Keratinocyte (primary cell): ENCODE measurements at regions not wholly inside any gene's neighbourhood (a gene's known extent, or its start where the extent isn't known, plus 50 kb on each side); places are given as distances from the start of the nearest gene placed in this dataset.

Source experiments
- DNase-seq: peaks from one replicate; pipeline ENCODE4 v3.0.0-alpha.2; 2011; ENCODE audit warnings: low read depth, missing footprints, low spot score
- FAIRE-seq: peaks from 2 replicates; lab custom pipeline; 2011; peaks lifted over from hg19 to GRCh38; lab: Jason Lieb, UNC
- H2AFZ ChIP-seq: 2 replicates; pipeline ENCODE4 v1.6.0; 2012; ENCODE audit warnings: low read length, control low read depth, inconsistent platforms; ENCODE audit not compliant: control insufficient read depth
- H3K27ac ChIP-seq: 2 replicates; pipeline ENCODE4 v1.5.1; 2011; ENCODE audit warnings: low read length; ENCODE audit not compliant: control insufficient read depth, insufficient read depth
- H3K27me3 ChIP-seq: 3 replicates; pipeline ENCODE4 v1.6.0; 2011; ENCODE audit warnings: low read length; ENCODE audit not compliant: control insufficient read depth, insufficient read depth; ENCODE audit errors: extremely low read depth
- H3K36me3 ChIP-seq, 2 experiments: 2 replicates in 1 of 2; 3 replicates in 1 of 2; pipeline ENCODE4 v1.5.1; 2011; ENCODE audit warnings: low read length in 2 of 2, mild to moderate bottlenecking in 1 of 2; ENCODE audit not compliant: control insufficient read depth in 2 of 2, insufficient read depth in 2 of 2; ENCODE audit errors: extremely low read depth in 1 of 2
- H3K4me1 ChIP-seq: 3 replicates; pipeline ENCODE4 v1.5.1; 2011; ENCODE audit warnings: low read length; ENCODE audit not compliant: control insufficient read depth, insufficient read depth; ENCODE audit errors: extremely low read depth
- H3K4me2 ChIP-seq: 3 replicates; pipeline ENCODE4 v1.6.0; 2011; ENCODE audit warnings: low read depth, low read length; ENCODE audit not compliant: control insufficient read depth, insufficient read depth; ENCODE audit errors: extremely low read depth
- H3K4me3 ChIP-seq, 3 experiments: fragments of 200-600 bp in 1 of 3; sonication (generic) in 1 of 3; 2 replicates in 2 of 3; 3 replicates in 1 of 3; pipeline ENCODE4 v1.5.1; 2011 to 2016; ENCODE audit warnings: low read length in 3 of 3, mild to moderate bottlenecking in 3 of 3, control low read depth in 2 of 3, inconsistent platforms in 1 of 3, low read depth in 1 of 3, mixed read lengths in 1 of 3, mixed run types in 1 of 3, moderate library complexity in 1 of 3; ENCODE audit not compliant: control insufficient read depth in 2 of 3, insufficient read depth in 2 of 3; ENCODE audit errors: extremely low read depth in 1 of 3
- H3K79me2 ChIP-seq: 2 replicates; pipeline ENCODE4 v1.6.0; 2012; ENCODE audit warnings: low read length; ENCODE audit not compliant: control insufficient read depth, insufficient read depth
- H3K9ac ChIP-seq: 3 replicates; pipeline ENCODE4 v1.6.0; 2011; ENCODE audit warnings: low read length; ENCODE audit not compliant: control insufficient read depth, insufficient read depth; ENCODE audit errors: extremely low read depth
- H3K9me1 ChIP-seq: 3 replicates; pipeline ENCODE4 v1.6.0; 2011; ENCODE audit warnings: low read length; ENCODE audit not compliant: control insufficient read depth, insufficient read depth; ENCODE audit errors: extremely low read depth
- H3K9me3 ChIP-seq: 2 replicates; pipeline ENCODE4 v1.5.1; 2012; ENCODE audit warnings: low read depth, low read length; ENCODE audit not compliant: control insufficient read depth
- H4K20me1 ChIP-seq: 3 replicates; pipeline ENCODE4 v1.6.0; 2011; ENCODE audit warnings: low read length; ENCODE audit not compliant: control insufficient read depth, insufficient read depth; ENCODE audit errors: extremely low read depth
- CTCF ChIP-seq, 3 experiments: IDR thresholded peaks in 1 of 3; conservative IDR thresholded peaks in 1 of 3; optimal IDR thresholded peaks in 1 of 3; 2 replicates in 2 of 3; 3 replicates in 1 of 3; pipeline versions ENCODE3 to v1.5.1; 2011; ENCODE audit warnings: low read length in 3 of 3, mild to moderate bottlenecking in 3 of 3, moderate library complexity in 2 of 3, control low read depth in 1 of 3, inconsistent platforms in 1 of 3; ENCODE audit not compliant: insufficient read depth in 2 of 3; ENCODE audit errors: extremely low read depth in 1 of 3
- EZH2 ChIP-seq: IDR thresholded peaks from one replicate; pipeline ENCODE4 v1.6.1; 2012; ENCODE audit warnings: inconsistent platforms, mild to moderate bottlenecking, low read length, moderate library complexity
- dilution Hi-C: fragments of 300-500 bp; cut with MboI; formaldehyde crosslinking; loops from one replicate; pipeline ENCODE4 v1.7.0; 2020; ENCODE audit warnings: low sequenced_read_pairs; ENCODE audit not compliant: extremely low pct_ligation_motif_present

GRCh38 chr7:82668676-82669075, 225.1 kb upstream of the CACNA2D1 start:
- H3K9ac ChIP-seq: no peak overlapping the region
- no peaks in the 10 kb centered on the region for H4K20me1 ChIP-seq
- TF ChIP-seq CTCF (optimal IDR thresholded peaks at IDR 0.05 in 1 of 3, IDR thresholded peaks at IDR 0.05 in 1 of 3, conservative IDR thresholded peaks at IDR 0.05 in 1 of 3; ENCODE audit: extremely low read depth in 1 of 3, insufficient read depth in 2 of 3, low read length in 3 of 3) (no peak), EZH2 (no peak)
- H3K27ac ChIP-seq: no peak overlapping the region
- H3K4me2 ChIP-seq: no peak overlapping the region
- FAIRE-seq (no peak), DNase-seq (no peak)
- no peaks in the 10 kb centered on the region for H3K27me3 ChIP-seq
- H3K36me3 ChIP-seq: no peaks in the 10 kb centered on the region
- no peaks in the 10 kb centered on the region for H3K79me2 ChIP-seq
- H3K9me1 ChIP-seq: no peaks in the 10 kb centered on the region
- H2AFZ ChIP-seq: no peak overlapping the region
- dilution Hi-C loops: no loop called here
- H3K4me1 ChIP-seq: no peaks in the 10 kb centered on the region
- no peaks in the 10 kb centered on the region for H3K9me3 ChIP-seq
- H3K4me3 ChIP-seq: no peak overlapping the region

GRCh38 chr7:82665966-82666507, 222.5 kb upstream of the CACNA2D1 start:
- Histone ChIP-seq H3K27me3 (no peaks in the 10 kb centered on the region), H4K20me1 (no peaks in the 10 kb centered on the region), H3K79me2 (no peaks in the 10 kb centered on the region), H3K9me3 (no peaks in the 10 kb centered on the region), H3K4me1 (no peaks in the 10 kb centered on the region), H3K4me2 (no peak overlapping the region), H3K36me3 (no peaks in the 10 kb centered on the region), H2AFZ (no peak overlapping the region), H3K9ac (no peak overlapping the region), H3K4me3 (no peak overlapping the region), H3K27ac (no peak overlapping the region), H3K9me1 (no peaks in the 10 kb centered on the region)
- DNase-seq (no peak), FAIRE-seq (no peak)
- no peak for TF ChIP-seq CTCF (optimal IDR thresholded peaks at IDR 0.05 in 1 of 3, IDR thresholded peaks at IDR 0.05 in 1 of 3, conservative IDR thresholded peaks at IDR 0.05 in 1 of 3; ENCODE audit: extremely low read depth in 1 of 3, insufficient read depth in 2 of 3, low read length in 3 of 3)
- no peak for TF ChIP-seq EZH2
- dilution Hi-C loops: no loop called here
